Activated T-cell treated with anti-CD3 and anti-CD28 coated beads, Interleukin-2, amount 50 U/mL, for 72 hours (primary cell): ENCODE measurements at regions not wholly inside any gene's neighbourhood (a gene's known extent, or its start where the extent isn't known, plus 50 kb on each side); places are given as distances from the start of the nearest gene placed in this dataset.

ENCODE experiments used
- ATAC-seq, 2 donors: fragments of 150-1000 bp; cut with Tn5 transposase; replicated peaks in 1 of 2; 2 replicates each; pipeline ENCODE4 v1.10.0; 2021; ENCODE audit warnings: moderate library complexity in 2 of 2, mild to moderate bottlenecking in 1 of 2
- DNase-seq, 2 donors: peaks; one replicate each; pipeline ENCODE4 v3.0.0; 2021 to 2022; ENCODE audit warnings: mixed read lengths in 1 of 2
- H3K27ac Mint-ChIP-seq: one replicate; pipeline ENCODE4 v1.8.0; 2022; ENCODE audit warnings: mild to moderate bottlenecking, moderate library complexity, mixed read lengths
- H3K27me3 Mint-ChIP-seq: one replicate; pipeline ENCODE4 v1.8.0; 2022; ENCODE audit warnings: low read depth, mixed read lengths
- H3K36me3 Mint-ChIP-seq, 2 donors: one replicate each; pipeline ENCODE4 v1.8.0; 2022; ENCODE audit warnings: mixed read lengths in 2 of 2, mild to moderate bottlenecking in 1 of 2; ENCODE audit not compliant: insufficient read depth in 2 of 2
- H3K4me1 Mint-ChIP-seq: one replicate; pipeline ENCODE4 v1.8.0; 2022; ENCODE audit warnings: low read depth, mixed read lengths
- H3K4me3 Mint-ChIP-seq, 2 donors: one replicate each; pipeline ENCODE4 v1.8.0; 2022; ENCODE audit warnings: mild to moderate bottlenecking in 2 of 2, mixed read lengths in 2 of 2, moderate library complexity in 2 of 2
- H3K9me3 Mint-ChIP-seq, 2 donors: one replicate each; pipeline ENCODE4 v1.8.0; 2022; ENCODE audit warnings: mixed read lengths in 2 of 2

GRCh38 chr6:40171343-40171742 lies 237.1 kb upstream of the MOCS1 start:
- H3K27ac Mint-ChIP-seq, result no peak overlapping the region
- H3K36me3 Mint-ChIP-seq, result no peaks in the 10 kb centered on the region
- DNase-seq (no peak), ATAC-seq (no peak)
- H3K4me3 Mint-ChIP-seq, result no peak overlapping the region
- no peaks in the 10 kb centered on the region for H3K9me3 Mint-ChIP-seq
- no peaks in the 10 kb centered on the region for H3K4me1 Mint-ChIP-seq
- H3K27me3 Mint-ChIP-seq, result peaks cover 23% of the 10 kb centered on the region

- DNase-seq (no peak), ATAC-seq (no peak)
- no peak overlapping the region for H3K4me3 Mint-ChIP-seq
- H3K27me3 Mint-ChIP-seq, result peaks cover 21% of the 10 kb centered on the region
- H3K4me1 Mint-ChIP-seq, result no peaks in the 10 kb centered on the region
- H3K36me3 Mint-ChIP-seq, result no peaks in the 10 kb centered on the region
- H3K27ac Mint-ChIP-seq, result no peak overlapping the region
- no peaks in the 10 kb centered on the region for H3K9me3 Mint-ChIP-seq
Observed at GRCh38 chr6:40170856-40171255, 236.6 kb upstream of the MOCS1 start.

GRCh38 chr6:40169878-40170277 lies 235.6 kb upstream of the MOCS1 start:
- H3K36me3 Mint-ChIP-seq, result no peaks in the 10 kb centered on the region
- H3K27ac Mint-ChIP-seq, result no peak overlapping the region
- H3K4me3 Mint-ChIP-seq, result no peak overlapping the region
- no peaks in the 10 kb centered on the region for H3K4me1 Mint-ChIP-seq
- no peak for ATAC-seq
- H3K27me3 Mint-ChIP-seq, result peaks cover 21% of the 10 kb centered on the region
- no peaks in the 10 kb centered on the region for H3K9me3 Mint-ChIP-seq
- no peak for DNase-seq

GRCh38 chr6:40166963-40167362 lies 232.7 kb upstream of the MOCS1 start:
- no peaks in the 10 kb centered on the region for H3K9me3 Mint-ChIP-seq
- H3K27me3 Mint-ChIP-seq, result peaks cover 21% of the 10 kb centered on the region
- no peaks in the 10 kb centered on the region for H3K4me1 Mint-ChIP-seq
- no peak overlapping the region for H3K27ac Mint-ChIP-seq
- H3K36me3 Mint-ChIP-seq, result no peaks in the 10 kb centered on the region
- no peak overlapping the region for H3K4me3 Mint-ChIP-seq
- ATAC-seq (no peak), DNase-seq (no peak)

GRCh38 chr6:40165036-40165709 lies 230.9 kb upstream of the MOCS1 start:
- Mint-ChIP-seq H3K27me3 (peaks cover 16% of the 10 kb centered on the region), H3K4me1 (no peaks in the 10 kb centered on the region), H3K36me3 (no peaks in the 10 kb centered on the region), H3K4me3 (no peak overlapping the region), H3K27ac (no peak overlapping the region), H3K9me3 (no peaks in the 10 kb centered on the region)
- DNase-seq (no peak), ATAC-seq (no peak)

GRCh38 chr6:40164345-40164755 lies 230.1 kb upstream of the MOCS1 start:
- no peak for ATAC-seq
- Mint-ChIP-seq H3K4me1 (no peaks in the 10 kb centered on the region), H3K36me3 (no peaks in the 10 kb centered on the region), H3K27me3 (peaks cover 7% of the 10 kb centered on the region), H3K9me3 (no peaks in the 10 kb centered on the region), H3K27ac (no peak overlapping the region), H3K4me3 (no peak overlapping the region)
- no peak for DNase-seq

GRCh38 chr6:40163924-40164323 lies 229.7 kb upstream of the MOCS1 start:
- no peak for ATAC-seq

GRCh38 chr6:40162074-40162473 lies 227.8 kb upstream of the MOCS1 start:
- ATAC-seq (no peak), DNase-seq (no peak)
- Mint-ChIP-seq H3K27me3 (no peaks in the 10 kb centered on the region), H3K27ac (no peak overlapping the region), H3K9me3 (no peaks in the 10 kb centered on the region), H3K4me1 (no peaks in the 10 kb centered on the region), H3K4me3 (no peak overlapping the region), H3K36me3 (no peaks in the 10 kb centered on the region)

More at GRCh38 chr6:40163924-40164323, 229.7 kb upstream of the MOCS1 start:
- no peaks in the 10 kb centered on the region for H3K4me1 Mint-ChIP-seq
- H3K36me3 Mint-ChIP-seq, result no peaks in the 10 kb centered on the region
- H3K27ac Mint-ChIP-seq, result no peak overlapping the region
- no peak overlapping the region for H3K4me3 Mint-ChIP-seq
- no peaks in the 10 kb centered on the region for H3K9me3 Mint-ChIP-seq
- H3K27me3 Mint-ChIP-seq, result peaks cover 3% of the 10 kb centered on the region
- no peak for DNase-seq

GRCh38 chr6:40160826-40161225 lies 226.6 kb upstream of the MOCS1 start:
- no peak overlapping the region for H3K27ac Mint-ChIP-seq
- H3K4me3 Mint-ChIP-seq, result no peak overlapping the region
- H3K9me3 Mint-ChIP-seq, result no peaks in the 10 kb centered on the region
- no peaks in the 10 kb centered on the region for H3K27me3 Mint-ChIP-seq
- no peaks in the 10 kb centered on the region for H3K36me3 Mint-ChIP-seq
- ATAC-seq (no peak), DNase-seq (no peak)
- no peaks in the 10 kb centered on the region for H3K4me1 Mint-ChIP-seq

- H3K27ac Mint-ChIP-seq, result no peak overlapping the region
- no peaks in the 10 kb centered on the region for H3K27me3 Mint-ChIP-seq
- DNase-seq, result no peak
- H3K4me3 Mint-ChIP-seq, result no peak overlapping the region
- no peaks in the 10 kb centered on the region for H3K9me3 Mint-ChIP-seq
- H3K4me1 Mint-ChIP-seq, result no peaks in the 10 kb centered on the region
- no peak for ATAC-seq
- H3K36me3 Mint-ChIP-seq, result no peaks in the 10 kb centered on the region
Observed at GRCh38 chr6:40159865-40160264, 225.6 kb upstream of the MOCS1 start.

- DNase-seq, result no peak
- Mint-ChIP-seq H3K4me1 (no peaks in the 10 kb centered on the region), H3K27me3 (peaks cover 19% of the 10 kb centered on the region), H3K36me3 (no peaks in the 10 kb centered on the region), H3K27ac (no peak overlapping the region), H3K9me3 (no peaks in the 10 kb centered on the region), H3K4me3 (no peak overlapping the region)
- ATAC-seq, result no peak
Observed at GRCh38 chr6:40152701-40153436, 218.6 kb upstream of the MOCS1 start.

GRCh38 chr6:40152196-40152595 lies 217.9 kb upstream of the MOCS1 start:
- no peaks in the 10 kb centered on the region for H3K9me3 Mint-ChIP-seq
- no peak overlapping the region for H3K4me3 Mint-ChIP-seq
- no peak overlapping the region for H3K27ac Mint-ChIP-seq
- H3K36me3 Mint-ChIP-seq, result no peaks in the 10 kb centered on the region
- peaks cover 19% of the 10 kb centered on the region for H3K27me3 Mint-ChIP-seq
- DNase-seq (no peak), ATAC-seq (no peak)
- no peaks in the 10 kb centered on the region for H3K4me1 Mint-ChIP-seq

GRCh38 chr6:40148882-40149573 lies 214.8 kb upstream of the MOCS1 start:
- ATAC-seq (no peak), DNase-seq (no peak)
- H3K27me3 Mint-ChIP-seq, result peaks cover 31% of the 10 kb centered on the region
- H3K4me1 Mint-ChIP-seq, result no peaks in the 10 kb centered on the region
- no peak overlapping the region for H3K4me3 Mint-ChIP-seq
- H3K27ac Mint-ChIP-seq, result no peak overlapping the region
- no peaks in the 10 kb centered on the region for H3K36me3 Mint-ChIP-seq
- no peaks in the 10 kb centered on the region for H3K9me3 Mint-ChIP-seq
